ENCODE measurements at regions not wholly inside any gene's neighbourhood (a gene's known extent, or its start where the extent isn't known, plus 50 kb on each side); places are given as distances from the start of the nearest gene placed in this dataset.

DNA sequence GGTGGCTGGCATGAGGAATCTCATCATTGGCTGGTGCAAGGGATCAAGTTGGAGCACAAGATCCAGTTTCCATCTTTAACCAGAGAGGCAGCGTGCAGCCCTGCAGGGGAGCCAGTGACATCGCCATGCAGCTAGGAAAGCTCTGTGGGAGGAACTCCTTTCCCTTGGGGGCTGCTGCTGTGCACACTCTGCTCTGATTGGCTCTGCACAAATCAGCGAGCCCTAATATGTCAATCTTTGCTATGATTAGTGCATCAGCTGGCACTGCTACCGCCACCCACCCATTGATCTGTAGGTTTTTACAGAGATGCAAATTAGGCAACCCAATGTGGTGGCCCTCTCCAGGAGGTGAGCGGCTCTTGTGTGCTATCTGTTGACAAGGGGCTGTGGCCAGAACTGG, 262.6 kb downstream of the PCNX1 start:
- Histone ChIP-seq H3K27me3 (no peaks in the 10 kb centered on the region), H3K36me3 (no peaks in the 10 kb centered on the region), H3K27ac (no peak overlapping the region), H3K4me1 (no peaks in the 10 kb centered on the region), H3K9me3 (no peaks in the 10 kb centered on the region), H3K4me3 (replicated peaks in 1 of 3) (no peak overlapping the region)
- WGBS, 2 donors = 95% methylated on average over 4 to 5 of the region's 5 CpGs
- TF ChIP-seq POLR2A (IDR thresholded peaks at IDR 0.05) = no peak
- TF ChIP-seq, protein P1, sequence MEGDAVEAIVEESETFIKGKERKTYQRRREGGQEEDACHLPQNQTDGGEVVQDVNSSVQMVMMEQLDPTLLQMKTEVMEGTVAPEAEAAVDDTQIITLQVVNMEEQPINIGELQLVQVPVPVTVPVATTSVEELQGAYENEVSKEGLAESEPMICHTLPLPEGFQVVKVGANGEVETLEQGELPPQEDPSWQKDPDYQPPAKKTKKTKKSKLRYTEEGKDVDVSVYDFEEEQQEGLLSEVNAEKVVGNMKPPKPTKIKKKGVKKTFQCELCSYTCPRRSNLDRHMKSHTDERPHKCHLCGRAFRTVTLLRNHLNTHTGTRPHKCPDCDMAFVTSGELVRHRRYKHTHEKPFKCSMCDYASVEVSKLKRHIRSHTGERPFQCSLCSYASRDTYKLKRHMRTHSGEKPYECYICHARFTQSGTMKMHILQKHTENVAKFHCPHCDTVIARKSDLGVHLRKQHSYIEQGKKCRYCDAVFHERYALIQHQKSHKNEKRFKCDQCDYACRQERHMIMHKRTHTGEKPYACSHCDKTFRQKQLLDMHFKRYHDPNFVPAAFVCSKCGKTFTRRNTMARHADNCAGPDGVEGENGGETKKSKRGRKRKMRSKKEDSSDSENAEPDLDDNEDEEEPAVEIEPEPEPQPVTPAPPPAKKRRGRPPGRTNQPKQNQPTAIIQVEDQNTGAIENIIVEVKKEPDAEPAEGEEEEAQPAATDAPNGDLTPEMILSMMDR (IDR thresholded peaks at IDR 0.05) = no peak
- no peak for DNase-seq
- intact Hi-C loops (cut with DNase I) = no loop called here

DNA sequence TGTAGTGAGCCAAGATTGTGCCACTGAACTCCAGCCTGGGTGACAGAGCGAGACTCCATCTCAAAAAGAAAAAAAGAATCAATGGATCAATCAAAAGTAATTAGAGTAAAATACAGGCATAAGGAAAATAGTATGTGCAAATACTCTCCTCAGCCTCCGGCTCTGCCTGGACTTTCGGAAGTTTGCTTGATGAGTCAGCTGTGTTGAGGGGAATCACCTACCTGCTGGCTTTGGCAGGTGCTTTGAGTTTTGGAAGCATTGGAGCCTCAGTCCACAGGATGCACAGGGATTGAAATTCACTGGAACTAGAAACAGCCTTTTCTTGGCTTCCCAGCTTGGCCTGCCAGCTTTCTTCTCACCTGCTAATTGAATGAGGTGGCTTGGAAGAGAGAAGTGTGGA, 268.2 kb downstream of the PCNX1 start:
- Histone ChIP-seq H3K9me3 (no peaks in the 10 kb centered on the region), H3K27me3 (no peaks in the 10 kb centered on the region), H3K36me3 (no peaks in the 10 kb centered on the region), H3K27ac (no peak overlapping the region), H3K4me3 (replicated peaks in 1 of 3) (no peak overlapping the region), H3K4me1 (no peaks in the 10 kb centered on the region)
- 76 to 95% methylated on average over 3 of the region's 3 CpGs for WGBS, 2 donors
- peak in 1 of 2 donors; percentile 22 for DNase-seq
- intact Hi-C loops (cut with DNase I) = no loop called here
- TF ChIP-seq, protein P1 (IDR thresholded peaks at IDR 0.05) = no peak
- no peak for TF ChIP-seq POLR2A (IDR thresholded peaks at IDR 0.05)

DNA sequence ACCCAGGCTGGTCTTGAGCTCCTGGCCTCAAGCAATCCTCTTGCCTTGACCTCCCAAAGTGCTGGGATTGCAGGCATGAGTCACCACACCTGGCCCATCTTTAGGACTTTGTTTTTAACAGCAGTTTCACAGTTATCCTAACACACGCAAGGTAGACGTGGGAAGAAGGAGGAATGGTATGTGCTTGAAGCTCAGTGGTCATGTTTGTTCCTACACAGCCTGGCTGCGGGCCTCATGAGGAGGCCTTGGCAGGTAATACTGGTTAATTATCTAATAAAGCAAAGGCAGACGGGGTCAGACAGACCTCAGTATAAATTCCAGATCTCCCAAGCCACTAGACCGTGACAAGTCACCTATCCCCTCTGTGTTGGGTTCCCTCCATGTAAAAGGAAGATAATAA, 271.8 kb downstream of the PCNX1 start:
- no peak overlapping the region for H3K4me3 ChIP-seq (replicated peaks in 1 of 3)
- H3K27me3 ChIP-seq = no peaks in the 10 kb centered on the region
- DNase-seq = no peak
- no peaks in the 10 kb centered on the region for H3K36me3 ChIP-seq
- no peak for TF ChIP-seq POLR2A (IDR thresholded peaks at IDR 0.05)
- TF ChIP-seq, protein P1 (IDR thresholded peaks at IDR 0.05) = no peak
- no peak overlapping the region for H3K27ac ChIP-seq
- H3K9me3 ChIP-seq = no peaks in the 10 kb centered on the region
- H3K4me1 ChIP-seq = no peaks in the 10 kb centered on the region
- 81 to 90% methylated on average over 5 of the region's 5 CpGs for WGBS, 2 donors
- intact Hi-C loops (cut with DNase I) = no loop called here

DNA sequence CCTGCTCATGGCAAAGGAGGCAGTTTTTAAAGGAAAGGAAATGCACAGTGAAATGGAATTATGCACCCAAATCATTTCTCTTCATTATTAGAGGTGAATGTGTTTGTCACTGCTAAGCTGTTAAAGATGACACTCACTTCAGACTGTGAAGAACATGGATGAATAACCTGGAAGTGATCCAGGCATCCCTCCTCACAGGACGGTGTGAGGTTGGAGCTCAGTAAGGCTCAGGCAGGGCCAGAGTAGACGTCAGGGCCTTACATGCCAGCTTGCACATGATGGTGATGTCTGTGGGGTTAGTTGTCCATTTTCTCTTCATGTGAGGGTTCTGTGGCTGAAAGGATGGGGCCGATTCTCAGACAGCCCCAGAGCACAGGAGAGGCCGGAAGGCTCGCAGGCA, 273.1 kb downstream of the PCNX1 start:
- intact Hi-C loops (cut with DNase I) = no loop called here
- WGBS, 2 donors = 78 to 81% methylated on average over 5 of the region's 5 CpGs
- no peaks in the 10 kb centered on the region for H3K36me3 ChIP-seq
- no peak overlapping the region for H3K4me3 ChIP-seq (replicated peaks in 1 of 3)
- no peaks in the 10 kb centered on the region for H3K9me3 ChIP-seq
- H3K4me1 ChIP-seq = no peaks in the 10 kb centered on the region
- no peak overlapping the region for H3K27ac ChIP-seq
- TF ChIP-seq POLR2A (IDR thresholded peaks at IDR 0.05) = no peak
- TF ChIP-seq, protein P1 (IDR thresholded peaks at IDR 0.05) = no peak
- DNase-seq = no peak
- no peaks in the 10 kb centered on the region for H3K27me3 ChIP-seq

DNA sequence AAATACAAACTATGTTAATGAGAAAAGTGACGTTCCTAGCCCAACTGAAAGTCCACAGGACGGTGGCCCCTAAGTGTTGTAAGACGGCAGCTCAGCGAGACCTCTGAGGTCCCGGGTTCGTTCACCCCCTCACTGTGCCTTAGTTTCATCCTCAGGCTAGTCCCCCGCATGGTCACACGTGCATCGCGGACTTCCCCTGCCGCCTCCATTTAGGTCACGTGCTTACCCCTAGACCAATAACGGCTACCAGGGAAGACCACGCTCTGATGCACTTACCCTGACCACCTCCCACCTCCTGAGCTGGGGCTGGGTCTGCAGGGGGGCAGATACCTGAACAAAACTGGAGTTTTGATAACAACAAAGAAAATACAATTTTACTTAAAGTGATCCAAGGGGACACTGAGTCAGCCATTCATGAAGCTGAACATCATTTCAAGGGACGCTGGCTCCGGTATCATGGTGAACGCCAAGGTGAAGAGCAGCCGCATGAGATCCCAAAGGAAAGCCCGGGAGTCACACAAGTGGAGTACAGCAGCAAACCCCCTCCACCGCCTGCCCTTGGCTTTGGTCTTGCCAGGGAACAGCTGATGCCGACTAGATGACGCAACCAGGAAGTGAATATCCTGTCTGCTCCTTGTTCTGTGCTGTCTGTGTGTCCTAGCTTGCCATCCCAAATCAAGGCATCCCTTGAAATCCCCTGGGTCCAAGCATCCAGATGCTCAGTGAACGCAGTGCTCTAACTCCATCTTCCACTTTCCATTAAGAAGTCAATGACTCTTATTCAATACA, 274.1 kb downstream of the PCNX1 start:
- Histone ChIP-seq H3K36me3 (no peaks in the 10 kb centered on the region), H3K4me1 (no peaks in the 10 kb centered on the region), H3K27me3 (no peaks in the 10 kb centered on the region), H3K4me3 (replicated peaks in 1 of 3) (no peak overlapping the region), H3K27ac (no peak overlapping the region), H3K9me3 (no peaks in the 10 kb centered on the region)
- 87 to 91% methylated on average over 23 of the region's 23 CpGs for WGBS, 2 donors
- no peak for DNase-seq
- intact Hi-C loops (cut with DNase I) = no loop called here
- TF ChIP-seq POLR2A (IDR thresholded peaks at IDR 0.05) = no peak
- TF ChIP-seq, protein P1 (IDR thresholded peaks at IDR 0.05) = no peak
